Activated naive CD8-positive, alpha-beta T cell (primary cell): ENCODE measurements at regions not wholly inside any gene's neighbourhood (a gene's known extent, or its start where the extent isn't known, plus 50 kb on each side); places are given as distances from the start of the nearest gene placed in this dataset.

Experiments used
- H3K27ac Mint-ChIP-seq: one replicate; pipeline ENCODE4 v1.8.0; 2021; ENCODE audit warnings: mixed read lengths
- H3K27me3 Mint-ChIP-seq: one replicate; pipeline ENCODE4 v1.8.0; 2021; ENCODE audit warnings: mixed read lengths
- H3K36me3 Mint-ChIP-seq: one replicate; pipeline ENCODE4 v1.8.0; 2021; ENCODE audit warnings: mixed read lengths
- H3K4me1 Mint-ChIP-seq: one replicate; pipeline ENCODE4 v1.8.0; 2021; ENCODE audit warnings: low read depth, mixed read lengths
- H3K4me3 Mint-ChIP-seq: one replicate; pipeline ENCODE4 v1.8.0; 2021; ENCODE audit warnings: mild to moderate bottlenecking, mixed read lengths
- H3K9me3 Mint-ChIP-seq: one replicate; pipeline ENCODE4 v1.8.0; 2021; ENCODE audit warnings: low read depth, mixed read lengths

DNA sequence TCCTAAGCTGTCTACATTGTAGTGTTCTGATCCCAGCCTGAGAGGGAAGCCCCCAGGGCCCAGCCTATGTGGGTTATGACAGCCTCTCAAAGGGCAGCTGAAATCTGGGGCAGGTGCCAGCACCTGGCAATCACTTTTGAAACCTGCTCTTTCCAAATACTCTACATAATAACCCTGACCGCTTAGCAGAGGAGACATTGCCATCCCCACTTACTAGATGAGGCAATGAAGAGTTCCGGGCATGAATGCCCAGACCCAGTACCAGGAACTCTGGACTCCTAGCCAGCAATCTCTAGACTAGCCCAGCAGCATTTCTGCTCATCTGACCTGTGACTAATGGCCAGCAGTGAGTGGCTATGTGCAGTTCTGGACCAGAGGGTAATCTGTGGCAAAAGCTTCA, 412.4 kb upstream of the CADM1 start:
- Mint-ChIP-seq H3K27me3 (peaks cover 4% of the 10 kb centered on the region), H3K9me3 (no peaks in the 10 kb centered on the region), H3K4me1 (no peaks in the 10 kb centered on the region), H3K36me3 (no peaks in the 10 kb centered on the region), H3K27ac (no peak overlapping the region), H3K4me3 (no peak overlapping the region)

DNA sequence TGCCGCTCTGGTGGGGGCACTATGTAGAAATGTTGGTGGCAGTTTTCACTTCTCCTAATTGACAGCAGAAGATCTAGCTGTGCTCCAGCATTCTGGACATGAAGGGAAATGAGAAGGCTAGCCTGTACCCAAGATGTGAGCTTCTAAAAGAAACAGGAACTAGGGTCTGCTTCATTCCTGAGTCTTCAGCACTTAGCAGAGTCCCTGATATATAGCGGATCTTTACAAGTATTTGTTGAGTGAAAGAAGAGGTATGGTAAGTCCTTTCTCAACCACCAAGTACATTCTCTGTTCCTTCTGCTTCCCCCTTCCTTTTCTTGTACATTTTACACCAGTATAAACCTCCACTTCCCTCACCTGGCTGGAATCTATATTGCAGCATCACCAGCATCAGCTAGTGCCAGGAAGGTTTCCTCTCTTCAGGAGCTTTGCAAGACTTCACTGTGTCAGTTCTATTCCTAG, 408.3 kb upstream of the CADM1 start:
- Mint-ChIP-seq H3K9me3 (no peaks in the 10 kb centered on the region), H3K27ac (no peak overlapping the region), H3K36me3 (no peaks in the 10 kb centered on the region), H3K4me1 (no peaks in the 10 kb centered on the region), H3K27me3 (peaks cover 2% of the 10 kb centered on the region), H3K4me3 (no peak overlapping the region)

DNA sequence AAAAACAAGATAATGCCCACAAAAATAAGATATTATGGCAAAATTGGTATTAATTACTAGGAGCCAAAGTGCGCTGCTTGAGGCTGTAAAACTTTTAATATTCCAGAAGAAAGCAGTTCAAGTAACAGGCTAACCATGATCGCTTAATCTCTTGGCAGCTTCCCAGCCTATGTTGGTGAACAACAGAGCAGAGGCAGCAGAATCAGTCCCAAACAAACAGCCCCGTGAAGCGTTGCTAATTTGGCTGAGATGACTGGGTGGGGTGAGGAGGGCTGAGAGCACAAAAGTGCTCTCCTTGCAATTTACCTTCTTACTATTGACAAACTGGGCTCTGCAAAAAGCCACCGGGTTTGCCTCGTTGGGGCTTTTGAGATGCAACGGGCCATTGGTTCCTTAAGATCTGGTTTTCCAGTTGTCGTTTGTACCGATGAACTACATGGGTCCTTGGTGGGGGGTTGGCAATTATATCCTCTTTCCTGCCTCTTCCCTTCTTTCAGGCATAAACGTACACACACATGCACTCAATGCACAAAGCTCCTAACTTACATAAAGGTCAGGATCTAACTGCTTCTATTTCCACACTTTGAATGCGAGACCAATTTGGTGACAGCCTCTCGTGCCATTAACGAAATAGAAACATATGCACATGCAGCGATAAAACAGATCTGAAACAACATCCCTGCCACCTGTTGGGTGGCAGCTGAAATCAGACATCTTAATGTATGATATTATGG, 407.6 kb upstream of the CADM1 start:
- no peaks in the 10 kb centered on the region for H3K36me3 Mint-ChIP-seq
- H3K27me3 Mint-ChIP-seq, result peaks cover 3% of the 10 kb centered on the region
- H3K9me3 Mint-ChIP-seq, result no peaks in the 10 kb centered on the region
- H3K27ac Mint-ChIP-seq, result no peak overlapping the region
- no peak overlapping the region for H3K4me3 Mint-ChIP-seq
- H3K4me1 Mint-ChIP-seq, result no peaks in the 10 kb centered on the region

DNA sequence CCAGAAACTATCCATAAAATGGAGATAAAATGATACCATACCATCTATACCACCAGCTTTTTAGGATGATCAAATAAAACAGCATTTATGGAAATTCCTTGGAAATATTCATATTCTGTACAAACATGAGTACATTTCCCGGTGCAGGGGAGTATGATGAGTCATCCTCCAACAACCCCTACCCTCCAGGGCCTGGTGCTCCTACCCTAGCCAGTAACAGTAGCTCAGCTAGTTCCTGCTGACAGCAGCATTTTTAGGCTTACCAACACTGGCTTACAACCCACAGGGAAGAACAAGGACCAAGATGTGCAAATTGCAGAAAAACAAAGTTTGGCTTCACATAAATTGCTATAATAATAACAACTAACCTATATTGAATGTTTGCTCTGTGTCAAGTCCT, 406.2 kb upstream of the CADM1 start:
- H3K36me3 Mint-ChIP-seq, result no peaks in the 10 kb centered on the region
- no peak overlapping the region for H3K27ac Mint-ChIP-seq

DNA sequence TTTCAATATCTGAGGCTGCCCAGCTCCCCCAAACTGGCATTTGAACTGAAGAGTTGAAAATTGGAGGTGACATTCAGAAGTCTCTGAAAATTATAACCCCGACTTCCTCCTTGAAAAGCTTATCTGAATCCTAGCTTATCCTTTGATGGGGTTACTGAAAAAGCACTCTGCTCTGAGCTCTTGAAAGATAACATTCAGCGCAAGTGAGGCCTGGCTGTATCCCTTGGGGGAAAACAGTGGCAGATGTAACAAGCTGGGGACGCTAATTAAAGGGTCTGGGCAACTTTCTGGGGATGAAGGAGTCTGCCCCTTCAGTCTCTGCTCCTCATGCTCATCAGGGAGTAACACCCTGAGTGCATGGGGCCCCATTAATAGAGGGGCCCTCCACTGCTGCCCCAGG, 402.0 kb upstream of the CADM1 start:
- H3K9me3 Mint-ChIP-seq, result peaks cover 4% of the 10 kb centered on the region
- no peaks in the 10 kb centered on the region for H3K36me3 Mint-ChIP-seq
- no peak overlapping the region for H3K4me3 Mint-ChIP-seq
- no peak overlapping the region for H3K27ac Mint-ChIP-seq
- H3K4me1 Mint-ChIP-seq, result no peaks in the 10 kb centered on the region
- H3K27me3 Mint-ChIP-seq, result peaks cover 2% of the 10 kb centered on the region

More for the DNA sequence above, 406.2 kb upstream of the CADM1 start:
- no peaks in the 10 kb centered on the region for H3K4me1 Mint-ChIP-seq
- peaks cover 4% of the 10 kb centered on the region for H3K27me3 Mint-ChIP-seq
- H3K4me3 Mint-ChIP-seq, result no peak overlapping the region
- no peaks in the 10 kb centered on the region for H3K9me3 Mint-ChIP-seq

DNA sequence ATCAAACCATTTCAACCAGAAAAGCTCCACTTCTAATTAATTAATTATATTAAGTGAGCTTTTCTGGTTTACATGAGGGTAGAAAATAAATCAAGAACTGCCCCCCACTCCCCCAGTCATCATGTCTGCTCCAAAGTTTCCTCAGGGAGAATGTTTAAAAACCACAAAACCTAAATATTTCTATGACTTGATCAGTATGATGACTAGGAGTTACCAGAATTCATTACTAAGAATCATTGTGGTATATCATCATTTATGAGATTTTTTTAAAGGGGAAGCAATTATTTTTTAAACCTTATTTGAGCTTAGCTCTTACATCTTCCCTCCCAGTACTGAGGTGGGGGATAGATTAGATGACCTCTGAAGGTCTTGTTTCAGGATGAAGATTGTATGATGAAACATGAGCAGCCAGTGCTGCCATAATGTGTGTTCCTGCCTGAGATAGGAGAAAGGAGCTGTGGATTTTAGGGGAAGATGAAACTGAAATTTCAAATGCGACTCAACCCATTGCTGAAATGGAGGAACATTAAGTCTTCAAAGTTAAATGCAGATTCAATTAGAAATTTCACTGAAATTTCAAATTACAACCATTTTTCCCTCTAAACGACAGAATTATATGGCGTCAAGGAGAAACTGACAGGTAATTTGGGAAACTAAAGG, 401.3 kb upstream of the CADM1 start:
- no peaks in the 10 kb centered on the region for H3K36me3 Mint-ChIP-seq

DNA sequence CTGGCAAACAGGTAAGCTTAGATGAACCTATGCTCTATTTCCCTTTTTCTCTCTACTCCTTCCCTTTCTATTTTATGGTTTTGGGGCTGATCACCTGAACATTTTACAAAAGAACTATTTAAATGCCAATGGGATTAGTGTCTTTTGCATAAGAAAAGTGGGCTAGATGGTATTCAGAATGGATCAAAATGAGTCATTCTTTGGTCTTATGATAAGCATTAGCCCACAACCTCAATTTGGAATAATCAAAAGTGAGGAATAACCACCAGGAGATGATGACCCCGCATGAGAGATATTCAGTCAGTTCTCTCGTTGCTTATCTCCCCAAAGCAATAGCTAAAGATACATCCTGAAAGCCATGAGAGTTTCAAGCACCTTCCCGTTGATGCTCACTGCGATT, 399.0 kb upstream of the CADM1 start:
- Mint-ChIP-seq H3K9me3 (peaks cover 4% of the 10 kb centered on the region), H3K4me3 (no peak overlapping the region), H3K27me3 (peaks cover 2% of the 10 kb centered on the region), H3K36me3 (no peaks in the 10 kb centered on the region), H3K4me1 (no peaks in the 10 kb centered on the region), H3K27ac (no peak overlapping the region)

More for the DNA sequence above, 401.3 kb upstream of the CADM1 start:
- Mint-ChIP-seq H3K27ac (no peak overlapping the region), H3K27me3 (peaks cover 2% of the 10 kb centered on the region), H3K4me3 (no peak overlapping the region), H3K9me3 (peaks cover 4% of the 10 kb centered on the region), H3K4me1 (no peaks in the 10 kb centered on the region)

DNA sequence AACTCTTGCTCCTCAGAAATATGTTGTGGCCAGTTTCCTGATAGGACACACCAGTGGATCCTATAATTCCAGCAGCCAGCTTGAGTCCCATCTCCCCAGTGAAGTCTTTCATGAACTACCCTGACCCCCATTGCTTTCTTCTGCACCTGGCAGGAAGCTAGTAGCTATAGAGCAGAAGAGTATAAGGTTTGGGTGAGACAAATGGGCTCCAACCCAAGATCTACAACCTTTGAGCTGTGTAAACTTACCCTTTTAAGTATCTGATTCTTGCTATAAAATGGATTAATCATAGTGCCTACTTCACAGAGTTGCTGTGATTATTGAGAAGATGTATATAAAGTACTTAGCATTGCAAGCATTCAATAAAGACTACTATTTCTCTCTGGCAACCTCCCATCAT, 396.9 kb upstream of the CADM1 start:
- no peaks in the 10 kb centered on the region for H3K36me3 Mint-ChIP-seq
- H3K27me3 Mint-ChIP-seq, result no peaks in the 10 kb centered on the region
- no peak overlapping the region for H3K4me3 Mint-ChIP-seq
- no peak overlapping the region for H3K27ac Mint-ChIP-seq
- no peaks in the 10 kb centered on the region for H3K4me1 Mint-ChIP-seq
- H3K9me3 Mint-ChIP-seq, result peaks cover 4% of the 10 kb centered on the region

DNA sequence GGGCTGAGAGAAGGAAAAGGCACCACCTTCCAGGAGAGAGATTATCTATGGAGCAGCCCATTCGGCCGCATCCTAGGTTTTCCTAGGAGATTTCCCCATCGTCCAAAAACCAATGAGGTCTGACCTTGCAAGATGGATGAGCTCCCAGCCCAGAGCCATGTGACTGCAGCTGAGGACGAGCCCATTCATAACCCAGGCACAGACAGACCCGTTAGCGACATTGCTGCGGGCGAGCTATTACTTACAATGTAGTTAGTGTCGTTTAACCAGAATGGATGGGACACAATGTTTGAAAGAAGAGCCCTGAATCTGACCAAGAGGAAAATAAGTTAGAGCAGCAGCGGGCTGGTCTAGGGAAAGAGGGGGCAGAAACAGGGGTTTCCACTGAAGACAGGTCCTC, 395.9 kb upstream of the CADM1 start:
- no peaks in the 10 kb centered on the region for H3K36me3 Mint-ChIP-seq
- H3K27ac Mint-ChIP-seq, result no peak overlapping the region
- H3K9me3 Mint-ChIP-seq, result peaks cover 4% of the 10 kb centered on the region
- no peaks in the 10 kb centered on the region for H3K27me3 Mint-ChIP-seq
- H3K4me3 Mint-ChIP-seq, result no peak overlapping the region
- no peaks in the 10 kb centered on the region for H3K4me1 Mint-ChIP-seq

DNA sequence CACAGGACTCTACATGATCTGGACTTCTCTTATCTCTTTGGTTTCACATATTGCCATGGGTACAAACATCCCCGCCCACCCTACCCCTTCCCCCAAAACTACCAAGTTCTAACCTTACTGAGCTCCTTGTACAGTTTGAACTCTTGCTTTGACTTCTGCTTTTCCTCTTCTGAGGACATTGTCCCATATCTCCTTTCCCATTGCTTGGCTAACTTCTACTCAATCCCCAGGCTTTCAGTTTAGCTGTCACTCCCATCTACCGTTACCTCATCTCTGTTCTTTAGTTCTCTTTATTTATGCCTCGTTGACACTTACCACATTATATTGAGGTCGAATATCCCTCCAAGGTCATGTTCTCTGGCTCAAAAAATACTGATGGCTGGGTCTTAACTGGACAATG, 393.5 kb upstream of the CADM1 start:
- peaks cover 4% of the 10 kb centered on the region for H3K9me3 Mint-ChIP-seq
- no peak overlapping the region for H3K4me3 Mint-ChIP-seq
- H3K36me3 Mint-ChIP-seq, result no peaks in the 10 kb centered on the region
- H3K27ac Mint-ChIP-seq, result no peak overlapping the region
- H3K4me1 Mint-ChIP-seq, result no peaks in the 10 kb centered on the region
- no peaks in the 10 kb centered on the region for H3K27me3 Mint-ChIP-seq

DNA sequence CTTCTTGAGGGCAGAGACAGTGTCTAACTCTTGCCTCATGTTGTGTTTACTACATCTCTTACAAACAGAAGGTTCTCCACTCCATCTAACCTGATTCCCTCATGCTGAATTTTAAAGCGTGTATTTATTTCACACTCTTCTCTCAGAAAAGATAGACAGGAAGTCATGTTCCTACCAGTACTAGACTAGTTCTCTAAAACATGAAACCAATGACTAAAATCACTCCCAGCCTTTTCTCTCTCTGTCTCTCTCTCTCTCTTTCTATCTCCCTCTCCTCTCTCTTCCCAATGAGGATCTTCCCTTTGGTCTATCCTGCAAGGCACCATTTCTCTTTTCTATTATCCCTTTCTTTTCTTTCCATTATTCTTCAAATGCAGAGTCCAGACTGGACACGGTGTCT, 391.9 kb upstream of the CADM1 start:
- Mint-ChIP-seq H3K9me3 (no peaks in the 10 kb centered on the region), H3K27me3 (no peaks in the 10 kb centered on the region), H3K36me3 (no peaks in the 10 kb centered on the region), H3K4me3 (no peak overlapping the region), H3K4me1 (no peaks in the 10 kb centered on the region), H3K27ac (no peak overlapping the region)

DNA sequence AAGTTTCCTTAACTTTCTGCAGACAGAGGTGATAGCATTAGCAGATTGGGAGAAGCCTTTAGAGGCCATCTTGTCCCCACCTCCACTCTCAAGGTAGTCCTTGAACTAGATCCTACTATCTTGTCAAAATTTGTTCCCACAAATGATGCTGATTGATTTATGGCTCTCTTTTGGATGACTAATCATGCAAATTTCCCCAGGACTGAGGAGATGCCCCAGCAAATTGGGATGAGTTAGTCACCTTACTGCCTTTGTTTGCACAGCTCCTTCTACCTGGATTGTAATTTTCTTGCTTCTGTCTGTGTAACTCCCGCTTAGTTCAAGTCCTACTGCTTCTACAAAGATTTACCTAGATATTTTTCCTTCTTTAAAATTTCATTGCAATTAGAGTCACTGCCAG, 391.4 kb upstream of the CADM1 start:
- no peaks in the 10 kb centered on the region for H3K36me3 Mint-ChIP-seq
- H3K9me3 Mint-ChIP-seq, result no peaks in the 10 kb centered on the region
- H3K27me3 Mint-ChIP-seq, result no peaks in the 10 kb centered on the region
- no peak overlapping the region for H3K4me3 Mint-ChIP-seq
- H3K4me1 Mint-ChIP-seq, result no peaks in the 10 kb centered on the region
- no peak overlapping the region for H3K27ac Mint-ChIP-seq

DNA sequence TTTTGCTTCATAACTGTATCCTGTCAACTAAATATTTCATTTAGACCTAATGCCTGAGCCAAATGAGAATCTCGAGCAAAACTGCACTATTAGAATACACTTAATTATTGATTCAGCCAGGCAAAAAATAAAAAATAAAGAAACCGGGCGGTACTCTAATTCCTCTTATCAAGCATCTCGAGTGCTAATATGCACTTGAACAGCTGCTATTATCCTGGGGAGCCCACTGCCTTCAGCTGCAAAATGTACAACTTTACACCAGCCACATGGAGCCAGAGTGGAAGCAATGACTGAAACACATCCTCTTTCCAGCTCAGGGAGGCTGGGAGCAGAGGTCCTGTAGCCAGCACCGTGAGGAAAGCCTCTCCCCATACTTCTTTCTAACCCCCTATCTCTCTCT, 390.0 kb upstream of the CADM1 start:
- H3K27me3 Mint-ChIP-seq, result no peaks in the 10 kb centered on the region
- H3K4me1 Mint-ChIP-seq, result no peaks in the 10 kb centered on the region
- no peaks in the 10 kb centered on the region for H3K9me3 Mint-ChIP-seq
- H3K4me3 Mint-ChIP-seq, result no peak overlapping the region
- no peaks in the 10 kb centered on the region for H3K36me3 Mint-ChIP-seq
- no peak overlapping the region for H3K27ac Mint-ChIP-seq

DNA sequence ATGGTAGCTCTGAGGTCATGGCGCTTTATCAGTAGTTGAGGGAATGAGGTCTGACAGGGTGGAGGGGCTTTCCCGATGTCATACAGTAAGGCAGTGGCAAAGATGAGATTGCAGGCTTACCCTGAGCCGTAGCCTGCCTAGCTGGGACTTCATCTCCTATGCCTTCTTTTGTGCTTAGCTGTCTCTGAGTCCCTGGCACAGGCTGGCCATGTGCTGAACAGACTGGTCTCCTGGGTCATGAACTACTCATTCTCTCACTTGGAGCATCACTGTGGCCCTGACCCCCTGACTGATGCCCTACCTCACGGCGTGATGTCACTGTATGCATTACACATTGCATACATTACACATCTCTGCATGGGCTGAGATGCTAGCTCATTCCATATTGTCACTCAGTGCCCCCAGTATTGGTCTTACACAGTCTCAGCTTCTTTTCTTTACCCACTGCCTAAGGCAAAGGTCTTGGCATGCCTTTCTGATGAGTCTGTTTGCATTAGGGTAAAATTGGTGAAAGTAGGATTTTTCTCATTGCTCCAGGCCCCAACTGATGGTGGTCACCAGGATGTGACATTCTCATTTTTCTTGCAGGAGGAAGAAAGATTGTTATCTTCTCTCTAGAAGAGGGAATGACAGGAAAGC, 389.4 kb upstream of the CADM1 start:
- no peak overlapping the region for H3K27ac Mint-ChIP-seq
- H3K4me3 Mint-ChIP-seq, result no peak overlapping the region
- H3K36me3 Mint-ChIP-seq, result no peaks in the 10 kb centered on the region
- H3K4me1 Mint-ChIP-seq, result no peaks in the 10 kb centered on the region
- H3K9me3 Mint-ChIP-seq, result no peaks in the 10 kb centered on the region
- H3K27me3 Mint-ChIP-seq, result no peaks in the 10 kb centered on the region

DNA sequence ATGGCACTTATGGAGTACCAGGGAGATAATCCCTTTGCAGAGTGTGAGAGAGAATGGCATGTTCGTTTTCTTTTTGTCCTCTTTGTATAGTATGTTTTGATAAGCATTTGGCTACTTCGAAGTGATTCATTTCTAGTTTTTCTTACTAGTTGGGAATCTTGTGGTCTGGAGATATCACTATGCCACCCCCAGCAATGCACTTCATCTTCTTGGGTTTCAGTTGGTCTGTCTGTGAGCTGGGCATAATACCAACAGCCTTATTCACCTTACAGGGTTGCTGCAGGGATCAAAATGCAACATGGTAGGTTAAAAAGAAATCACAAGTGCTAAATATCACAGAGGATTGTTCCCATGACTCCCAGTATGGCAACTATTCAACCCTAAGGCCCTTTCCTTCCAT, 387.8 kb upstream of the CADM1 start:
- Mint-ChIP-seq H3K27ac (no peak overlapping the region), H3K27me3 (peaks cover 2% of the 10 kb centered on the region), H3K36me3 (no peaks in the 10 kb centered on the region), H3K9me3 (no peaks in the 10 kb centered on the region), H3K4me1 (no peaks in the 10 kb centered on the region), H3K4me3 (no peak overlapping the region)
